Lower lobe of right lung (tissue), 2 donors: ENCODE measurements at regions not wholly inside any gene's neighbourhood (a gene's known extent, or its start where the extent isn't known, plus 50 kb on each side); places are given as distances from the start of the nearest gene placed in this dataset.
"Not testable (repeated sequence)": the region's sequence is repeated elsewhere in the genome, so short reads cannot be mapped to it uniquely, and the experiment has no call there.

Experiments used
- ATAC-seq, 2 donors: fragments of 200-7000 bp; cut with Tn5 transposase; one replicate each; pipeline ENCODE4 v1.9.1; 2020 to 2022; ENCODE audit warnings: mild to moderate bottlenecking in 2 of 2, moderate library complexity in 2 of 2
- DNase-seq: peaks from one replicate; pipeline ENCODE4 v3.0.0-alpha.2; 2020
- H3K27ac ChIP-seq: fragments of 200-600 bp; one replicate; pipeline ENCODE4 v1.8.0; 2022
- H3K27me3 ChIP-seq: fragments of 200-600 bp; one replicate; pipeline ENCODE4 v1.8.0; 2022; ENCODE audit warnings: low read depth
- H3K36me3 ChIP-seq: fragments of 200-600 bp; one replicate; pipeline ENCODE4 v1.8.0; 2022; ENCODE audit warnings: mild to moderate bottlenecking
- H3K4me1 ChIP-seq: fragments of 200-600 bp; one replicate; pipeline ENCODE4 v1.8.0; 2022
- H3K4me3 ChIP-seq: fragments of 200-600 bp; one replicate; pipeline ENCODE4 v1.8.0; 2022; ENCODE audit warnings: mild to moderate bottlenecking
- H3K9me3 ChIP-seq: fragments of 200-600 bp; one replicate; pipeline ENCODE4 v1.8.0; 2022
- intact Hi-C: fragments of 100-400 bp; cut with DNase I; formaldehyde crosslinking; loops from one replicate; pipeline ENCODE4 v1.11.0; 2022
- TF ChIP-seq, protein P1 (sequence below): fragments of 200-600 bp; IDR thresholded peaks from one replicate; pipeline ENCODE4 v1.8.0; 2022; ENCODE audit warnings: antibody characterized with exemption, mild to moderate bottlenecking
- donor health status: DM: no; HTN: yes; CAD: no; lungs with severe emphysema.

DNA sequence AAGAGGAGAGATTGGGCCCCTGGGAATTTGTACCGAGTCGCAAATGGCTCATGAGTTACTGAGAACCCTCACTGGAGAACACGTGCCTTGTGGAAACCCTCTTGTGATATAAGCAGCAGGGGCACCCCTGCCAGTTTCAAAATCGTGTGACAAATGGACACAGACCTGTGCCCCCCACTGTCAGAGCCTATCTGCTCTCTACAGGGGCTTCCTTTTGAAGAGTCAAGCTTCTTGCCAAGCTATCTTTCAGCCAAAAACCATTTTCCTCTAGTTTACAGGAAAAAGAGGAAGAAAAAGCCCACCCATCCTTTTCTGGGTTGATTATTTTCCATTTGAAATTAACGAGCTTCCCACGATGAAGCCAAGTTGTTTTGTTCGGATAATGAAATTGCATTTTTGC lies 64.1 kb upstream of the MPP7 start:
- TF ChIP-seq, protein P1, sequence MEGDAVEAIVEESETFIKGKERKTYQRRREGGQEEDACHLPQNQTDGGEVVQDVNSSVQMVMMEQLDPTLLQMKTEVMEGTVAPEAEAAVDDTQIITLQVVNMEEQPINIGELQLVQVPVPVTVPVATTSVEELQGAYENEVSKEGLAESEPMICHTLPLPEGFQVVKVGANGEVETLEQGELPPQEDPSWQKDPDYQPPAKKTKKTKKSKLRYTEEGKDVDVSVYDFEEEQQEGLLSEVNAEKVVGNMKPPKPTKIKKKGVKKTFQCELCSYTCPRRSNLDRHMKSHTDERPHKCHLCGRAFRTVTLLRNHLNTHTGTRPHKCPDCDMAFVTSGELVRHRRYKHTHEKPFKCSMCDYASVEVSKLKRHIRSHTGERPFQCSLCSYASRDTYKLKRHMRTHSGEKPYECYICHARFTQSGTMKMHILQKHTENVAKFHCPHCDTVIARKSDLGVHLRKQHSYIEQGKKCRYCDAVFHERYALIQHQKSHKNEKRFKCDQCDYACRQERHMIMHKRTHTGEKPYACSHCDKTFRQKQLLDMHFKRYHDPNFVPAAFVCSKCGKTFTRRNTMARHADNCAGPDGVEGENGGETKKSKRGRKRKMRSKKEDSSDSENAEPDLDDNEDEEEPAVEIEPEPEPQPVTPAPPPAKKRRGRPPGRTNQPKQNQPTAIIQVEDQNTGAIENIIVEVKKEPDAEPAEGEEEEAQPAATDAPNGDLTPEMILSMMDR: no peak
- no peak for ATAC-seq
- Histone ChIP-seq H3K27me3 (no peaks in the 10 kb centered on the region), H3K4me3 (no peak overlapping the region), H3K9me3 (no peaks in the 10 kb centered on the region), H3K27ac (no peak overlapping the region), H3K4me1 (peaks cover 16% of the 10 kb centered on the region), H3K36me3 (no peaks in the 10 kb centered on the region)
- intact Hi-C loops: no loop called here
- no peak for DNase-seq

- Histone ChIP-seq H3K4me1 (peaks cover 16% of the 10 kb centered on the region), H3K36me3 (no peaks in the 10 kb centered on the region), H3K9me3 (no peaks in the 10 kb centered on the region), H3K27ac (peak overlapping the region; percentile 73), H3K4me3 (no peak overlapping the region), H3K27me3 (no peaks in the 10 kb centered on the region)
- DNase-seq (no peak), ATAC-seq (no peak)
- TF ChIP-seq, protein P1: no peak
- intact Hi-C loops: no loop called here
These were observed 64.5 kb upstream of the MPP7 start for GRCh38 chr10:28367413-28367812.

- H3K4me3 ChIP-seq: no peak overlapping the region
- H3K27me3 ChIP-seq: no peaks in the 10 kb centered on the region
- peak; percentile 91 for ATAC-seq
- DNase-seq: peak; percentile 61
- intact Hi-C loops: no loop called here
- H3K27ac ChIP-seq: peak overlapping the region; percentile 73
- no peaks in the 10 kb centered on the region for H3K36me3 ChIP-seq
- peaks cover 16% of the 10 kb centered on the region for H3K4me1 ChIP-seq
- no peaks in the 10 kb centered on the region for H3K9me3 ChIP-seq
- TF ChIP-seq, protein P1: no peak
These were observed 65.1 kb upstream of the MPP7 start for GRCh38 chr10:28367929-28368484.

GRCh38 chr10:28370107-28370835 lies 67.4 kb upstream of the MPP7 start:
- ATAC-seq (no peak), DNase-seq (no peak)
- Histone ChIP-seq H3K4me3 (no peak overlapping the region), H3K27ac (no peak overlapping the region), H3K36me3 (no peaks in the 10 kb centered on the region), H3K27me3 (no peaks in the 10 kb centered on the region), H3K4me1 (peaks cover 16% of the 10 kb centered on the region), H3K9me3 (no peaks in the 10 kb centered on the region)
- intact Hi-C loops: no loop called here
- TF ChIP-seq, protein P1: no peak

DNA sequence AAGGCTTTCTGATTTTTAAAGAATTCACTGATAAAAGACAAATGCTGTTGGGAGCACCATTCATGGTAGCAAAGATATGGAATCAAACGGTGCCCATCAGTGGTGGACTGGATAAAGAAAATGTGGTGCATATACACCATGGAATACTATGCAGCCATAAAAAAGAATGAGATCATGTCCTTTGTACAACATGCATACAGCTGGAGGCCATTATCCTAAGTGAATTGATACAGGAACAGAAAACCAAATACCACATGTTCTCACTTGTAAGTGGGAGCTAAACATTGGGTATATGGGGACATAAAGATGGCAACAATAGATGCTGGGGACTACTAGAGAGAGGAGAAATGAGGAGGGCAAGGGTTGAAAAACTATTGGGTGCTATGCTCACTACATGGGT lies 68.8 kb upstream of the MPP7 start:
- H3K9me3 ChIP-seq, H3K4me3 ChIP-seq, H3K36me3 ChIP-seq, intact Hi-C loops, H3K27ac ChIP-seq, H3K27me3 ChIP-seq, ATAC-seq, DNase-seq: not testable (repeated sequence)
- peaks cover 29% of the 10 kb centered on the region for H3K4me1 ChIP-seq

DNA sequence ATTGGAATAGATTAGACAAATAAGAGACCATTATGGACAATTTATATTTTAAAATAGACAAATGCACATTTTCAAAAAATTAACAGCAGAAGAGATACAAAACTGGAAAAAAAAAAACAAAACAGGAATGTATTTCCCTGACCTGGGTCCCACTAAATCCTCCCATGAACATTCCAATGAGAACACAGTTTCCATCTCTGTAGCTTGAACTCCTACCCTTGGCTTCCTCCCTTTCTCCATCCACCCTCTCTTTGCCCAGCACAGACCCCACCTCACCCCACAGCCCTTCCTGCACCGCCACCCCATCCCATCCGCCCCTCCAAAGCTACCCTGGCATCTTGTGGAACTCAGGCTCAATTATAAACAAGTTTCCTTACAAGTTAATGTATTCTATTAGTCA lies 71.2 kb upstream of the MPP7 start:
- peaks cover 13% of the 10 kb centered on the region for H3K4me1 ChIP-seq
- TF ChIP-seq, protein P1: no peak
- ATAC-seq: no peak
- no peak overlapping the region for H3K4me3 ChIP-seq
- no peak for DNase-seq
- H3K27ac ChIP-seq: no peak overlapping the region
- intact Hi-C loops: no loop called here
- H3K27me3 ChIP-seq: no peaks in the 10 kb centered on the region
- H3K36me3 ChIP-seq: no peaks in the 10 kb centered on the region
- no peaks in the 10 kb centered on the region for H3K9me3 ChIP-seq
